HepG2 (cell line): ENCODE measurements at regions not wholly inside any gene's neighbourhood (a gene's known extent, or its start where the extent isn't known, plus 50 kb on each side); places are given as distances from the start of the nearest gene placed in this dataset.

Experiments used
- CTCF ChIP-seq: sonication (generic); formaldehyde crosslinking; IDR thresholded peaks from 2 replicates; pipeline ENCODE4 v1.5.0; 2020; ENCODE audit warnings: mild to moderate bottlenecking, missing genetic modification reagents, moderate library complexity
- MLX ChIP-seq: IDR thresholded peaks from 2 replicates; pipeline ENCODE4 v1.6.1; 2016
- POLR2AphosphoS5 ChIP-seq: IDR thresholded peaks from 2 replicates; pipeline ENCODE4 v1.6.1; 2012; ENCODE audit warnings: low read depth, low read length

- TF ChIP-seq MLX (CRISPR knock-in tag) (no peak), CTCF (CRISPR knock-in tag) (no peak), POLR2AphosphoS5 (no peak)
Observed at GRCh38 chr12:100688451-100688864, 106.1 kb upstream of the ANO4 start.
